IMR-90 (cell line): ENCODE measurements at regions not wholly inside any gene's neighbourhood (a gene's known extent, or its start where the extent isn't known, plus 50 kb on each side); places are given as distances from the start of the nearest gene placed in this dataset.

Experiments
- ATAC-seq: fragments of 200-7000 bp; cut with Tn5 transposase; 2 replicates; pipeline ENCODE4 v1.9.1; 2020; ENCODE audit warnings: low read depth, mild to moderate bottlenecking, moderate library complexity
- BruUV-seq: library from RNA; stranded (reverse); fragments of 400-500 nt; replicated peaks from 2 replicates; lab custom pipeline; 2021; lab: Mats Ljungman, UMichigan
- CTCF ChIA-PET: fragments of 300-600 bp; formaldehyde crosslinking; extraction: SDS; loops from one replicate; lab custom pipeline; 2021; ENCODE audit warnings: antibody characterized with exemption; lab: Yijun Ruan, JAX
- POLR2A ChIA-PET: fragments of 300-600 bp; sonication (Branson Sonifier 250); formaldehyde crosslinking; loops from one replicate; lab custom pipeline; 2022; ENCODE audit warnings: antibody characterized with exemption; ENCODE audit not compliant: unreplicated experiment; lab: Charles Lee
- DNase-seq: peaks from one replicate; pipeline ENCODE4 v3.0.0; 2013
- H2AFZ ChIP-seq: replicated peaks from 2 replicates; pipeline ENCODE3; 2013; ENCODE audit warnings: low read length, mild to moderate bottlenecking; ENCODE audit not compliant: poor library complexity
- H2AK5ac ChIP-seq: 2 replicates; pipeline ENCODE4 v1.6.1; 2013; ENCODE audit warnings: low read depth, low read length, inconsistent platforms
- H2AK9ac ChIP-seq: replicated peaks from 2 replicates; pipeline ENCODE3; 2013; ENCODE audit warnings: mild to moderate bottlenecking, low read depth, low read length, moderate library complexity; ENCODE audit not compliant: poor library complexity
- H2BK120ac ChIP-seq: 2 replicates; pipeline ENCODE4 v1.6.1; 2013; ENCODE audit warnings: low read depth, low read length, inconsistent platforms
- H2BK15ac ChIP-seq: 3 replicates; pipeline ENCODE4 v1.6.1; 2013; ENCODE audit warnings: low read depth, low read length, inconsistent platforms
- H2BK20ac ChIP-seq: 2 replicates; pipeline ENCODE4 v1.6.1; 2013; ENCODE audit warnings: low read depth, mild to moderate bottlenecking, inconsistent platforms, low read length, moderate library complexity
- H2BK5ac ChIP-seq: 2 replicates; pipeline ENCODE4 v1.6.1; 2013; ENCODE audit warnings: mild to moderate bottlenecking, low read depth, low read length, inconsistent platforms; ENCODE audit not compliant: poor library complexity, severe bottlenecking
- H3K14ac ChIP-seq: replicated peaks from 2 replicates; pipeline ENCODE4 v1.6.1; 2013; ENCODE audit warnings: low read depth, low read length, inconsistent platforms
- H3K18ac ChIP-seq: 2 replicates; pipeline ENCODE4 v1.6.1; 2013; ENCODE audit warnings: low read depth, low read length, control low read depth
- H3K23ac ChIP-seq: 2 replicates; pipeline ENCODE4 v1.6.1; 2013; ENCODE audit warnings: low read depth, low read length, inconsistent platforms
- H3K27ac ChIP-seq: 2 replicates; pipeline ENCODE4 v1.5.1; 2013; ENCODE audit warnings: mild to moderate bottlenecking, control low read depth, low read length; ENCODE audit not compliant: insufficient read depth
- H3K27me3 ChIP-seq: 2 replicates; pipeline ENCODE4 v1.6.1; 2013; ENCODE audit warnings: low read length; ENCODE audit not compliant: control insufficient read depth, insufficient read depth
- H3K36me3 ChIP-seq: 2 replicates; pipeline ENCODE4 v1.6.1; 2013; ENCODE audit warnings: low read length, mixed read lengths; ENCODE audit not compliant: control insufficient read depth, insufficient read depth
- H3K4ac ChIP-seq: 2 replicates; pipeline ENCODE4 v1.6.1; 2013; ENCODE audit warnings: low read depth, low read length, inconsistent platforms
- H3K4me1 ChIP-seq: 2 replicates; pipeline ENCODE4 v1.6.1; 2013; ENCODE audit warnings: low read length, mixed read lengths; ENCODE audit not compliant: control insufficient read depth, insufficient read depth
- H3K4me2 ChIP-seq: 2 replicates; pipeline ENCODE4 v1.6.1; 2013; ENCODE audit warnings: low read depth, mild to moderate bottlenecking, control low read depth, low read length, moderate library complexity
- H3K4me3 ChIP-seq: 2 replicates; pipeline ENCODE4 v1.5.1; 2013; ENCODE audit warnings: low read depth, mild to moderate bottlenecking, control low read depth, low read length, moderate library complexity; ENCODE audit not compliant: insufficient read depth
- H3K56ac ChIP-seq: 2 replicates; pipeline ENCODE4 v1.6.1; 2013; ENCODE audit warnings: low read length, inconsistent platforms; ENCODE audit not compliant: insufficient read depth; ENCODE audit errors: extremely low read depth
- H3K79me1 ChIP-seq, 2 experiments: 2 replicates each; pipeline ENCODE4 v1.6.1; 2013; ENCODE audit warnings: low read length in 2 of 2, inconsistent platforms in 1 of 2, low read depth in 1 of 2
- H3K9ac ChIP-seq: 2 replicates; pipeline ENCODE4 v1.6.1; 2013; ENCODE audit warnings: low read depth, low read length, control low read depth
- H3K9me1 ChIP-seq: 2 replicates; pipeline ENCODE4 v1.6.1; 2013; ENCODE audit warnings: low read length, inconsistent platforms; ENCODE audit not compliant: insufficient read depth
- H3K9me3 ChIP-seq: 2 replicates; pipeline ENCODE4 v1.6.1; 2013; ENCODE audit warnings: low read length; ENCODE audit not compliant: control insufficient read depth, insufficient read depth
- H4K20me1 ChIP-seq: 2 replicates; pipeline ENCODE4 v1.6.1; 2013; ENCODE audit warnings: low read length, inconsistent platforms; ENCODE audit not compliant: insufficient read depth
- H4K5ac ChIP-seq: 2 replicates; pipeline ENCODE4 v1.6.1; 2013; ENCODE audit warnings: mild to moderate bottlenecking, low read depth, low read length, control low read depth
- H4K8ac ChIP-seq, 2 experiments: 2 replicates each; pipeline ENCODE4 v1.6.1; 2013; ENCODE audit warnings: low read depth in 2 of 2, low read length in 2 of 2, control low read depth in 1 of 2, inconsistent platforms in 1 of 2
- H4K91ac ChIP-seq: 2 replicates; pipeline ENCODE4 v1.6.1; 2013; ENCODE audit warnings: low read depth, low read length, inconsistent platforms; ENCODE audit not compliant: insufficient read depth
- BHLHE40 ChIP-seq: fragments of 150-350 bp; IDR thresholded peaks from 2 replicates; pipeline ENCODE4 v1.6.1; 2016; ENCODE audit warnings: mild to moderate bottlenecking, low read depth, low read length
- CEBPB ChIP-seq: IDR thresholded peaks from 2 replicates; pipeline ENCODE4 v1.6.1; 2012; ENCODE audit warnings: low read depth, low read length, improper control_type of control experiment
- CHD1 ChIP-seq: IDR thresholded peaks from 2 replicates; pipeline ENCODE4 v1.6.1; 2012; ENCODE audit warnings: low read depth, low read length, improper control_type of control experiment
- FOS ChIP-seq: fragments of 150-350 bp; IDR thresholded peaks from 2 replicates; pipeline ENCODE4 v1.6.1; 2016; ENCODE audit warnings: low read depth, low read length
- MAZ ChIP-seq: IDR thresholded peaks from 2 replicates; pipeline ENCODE4 v1.6.1; 2012; ENCODE audit warnings: low read depth, mild to moderate bottlenecking, low read length, improper control_type of control experiment, moderate library complexity, borderline replicate concordance
- NFE2L2 ChIP-seq: fragments of 150-350 bp; IDR thresholded peaks from 2 replicates; pipeline ENCODE4 v1.6.1; 2016; ENCODE audit warnings: low read depth, mild to moderate bottlenecking, low read length
- POLR2A ChIP-seq: IDR thresholded peaks from 2 replicates; pipeline ENCODE4 v1.6.1; 2012; ENCODE audit warnings: mild to moderate bottlenecking, low read depth, low read length
- RAD21 ChIP-seq: IDR thresholded peaks from 2 replicates; pipeline ENCODE4 v1.6.1; 2012; ENCODE audit warnings: low read length, improper control_type of control experiment
- RCOR1 ChIP-seq: IDR thresholded peaks from 2 replicates; pipeline ENCODE4 v1.6.1; 2012; ENCODE audit warnings: mild to moderate bottlenecking, low read length, improper control_type of control experiment; ENCODE audit not compliant: insufficient replicate concordance
- RFX5 ChIP-seq: IDR thresholded peaks from 2 replicates; pipeline ENCODE4 v1.8.0; 2012; ENCODE audit warnings: low read depth, mild to moderate bottlenecking, low read length, moderate library complexity
- SMC3 ChIP-seq: fragments of 150-350 bp; IDR thresholded peaks from 2 replicates; pipeline ENCODE4 v1.6.1; 2016; ENCODE audit warnings: low read depth, mild to moderate bottlenecking, antibody characterized with exemption, low read length, moderate library complexity
- USF2 ChIP-seq: fragments of 150-350 bp; IDR thresholded peaks from 2 replicates; pipeline ENCODE4 v1.6.1; 2017; ENCODE audit warnings: mild to moderate bottlenecking, antibody characterized with exemption, low read length, low read depth
- WGBS, 2 experiments: methylation state at CpG; one replicate each; pipeline versions ENCODE4 v1.1.5 to v1.1.7; 2013; ENCODE audit warnings: missing lambda C conversion rate in 2 of 2; ENCODE audit not compliant: insufficient read length in 1 of 2; ENCODE audit errors: extremely low coverage in 2 of 2; 5-methylcytosine and 5-hydroxymethylcytosine counted together
- dilution Hi-C: fragments of 300-500 bp; cut with HindIII; formaldehyde crosslinking; loops from one replicate; pipeline ENCODE4 v1.14.3; 2018; ENCODE audit warnings: low sequenced_read_pairs; ENCODE audit not compliant: unreplicated experiment
- in situ Hi-C: fragments of 300-500 bp; cut with MboI; formaldehyde crosslinking; loops from 3 replicates; pipeline ENCODE4 v1.14.3; 2019; ENCODE audit warnings: low sequenced_read_pairs, inconsistent platforms, mixed read lengths
- intact Hi-C: fragments of 100-400 bp; cut with micrococcal nuclease; formaldehyde crosslinking; loops from 2 replicates; pipeline ENCODE4 v1.10.0; 2022

GRCh38 chr1:72379072-72379471, 96.7 kb upstream of the NEGR1 start:
- no CpG with 5 or more reads among the region's 2 CpGs for WGBS, 2 experiments
- no peak overlapping the region for H3K18ac ChIP-seq
- no peak overlapping the region for H2BK5ac ChIP-seq
- H2BK15ac ChIP-seq, result no peak overlapping the region
- H4K91ac ChIP-seq, result no peak overlapping the region
- H3K27me3 ChIP-seq, result no peaks in the 10 kb centered on the region
- H4K8ac ChIP-seq, result no peak overlapping the region
- no peak overlapping the region for H4K5ac ChIP-seq
- no peak overlapping the region for H3K27ac ChIP-seq
- ChIA-PET CTCF (no interaction called here), POLR2A (no interaction called here)
- intact Hi-C loops, result no loop called here
- TF ChIP-seq BHLHE40 (no peak), NFE2L2 (no peak), USF2 (no peak), POLR2A (no peak), RAD21 (no peak), RFX5 (no peak), MAZ (no peak), RCOR1 (no peak), CEBPB (no peak), SMC3 (no peak), FOS (no peak), CHD1 (no peak)
- no peaks in the 10 kb centered on the region for H3K36me3 ChIP-seq
- no peak overlapping the region for H3K4me2 ChIP-seq
- no peak overlapping the region for H2BK120ac ChIP-seq
- no peak overlapping the region for H3K14ac ChIP-seq
- ATAC-seq (no peak), DNase-seq (no peak)
- H2AK9ac ChIP-seq, result no peak overlapping the region
- H3K4me3 ChIP-seq, result no peak overlapping the region
- no peak overlapping the region for H2AK5ac ChIP-seq
- H3K9ac ChIP-seq, result no peak overlapping the region
- H3K4ac ChIP-seq, result no peak overlapping the region
- H3K23ac ChIP-seq, result no peak overlapping the region
- no peak overlapping the region for H3K56ac ChIP-seq
- H3K9me1 ChIP-seq, result no peaks in the 10 kb centered on the region
- H2AFZ ChIP-seq, result no peak overlapping the region
- dilution Hi-C loops, result no loop called here
- H4K20me1 ChIP-seq, result no peaks in the 10 kb centered on the region
- H3K9me3 ChIP-seq, result no peaks in the 10 kb centered on the region
- in situ Hi-C loops, result no loop called here
- H3K4me1 ChIP-seq, result no peaks in the 10 kb centered on the region
- BruUV-seq, result no TSS peak
- no peak overlapping the region for H2BK20ac ChIP-seq
- no peaks in the 10 kb centered on the region for H3K79me1 ChIP-seq
